HS-27A (cell line): ENCODE measurements at regions not wholly inside any gene's neighbourhood (a gene's known extent, or its start where the extent isn't known, plus 50 kb on each side); places are given as distances from the start of the nearest gene placed in this dataset.
"Not testable (repeated sequence)": the region's sequence is repeated elsewhere in the genome, so short reads cannot be mapped to it uniquely, and the experiment has no call there.

Experiments
- DNase-seq: peaks from one replicate; pipeline ENCODE4 v3.0.0-alpha.2; 2012; ENCODE audit warnings: low read depth, missing footprints

DNA sequence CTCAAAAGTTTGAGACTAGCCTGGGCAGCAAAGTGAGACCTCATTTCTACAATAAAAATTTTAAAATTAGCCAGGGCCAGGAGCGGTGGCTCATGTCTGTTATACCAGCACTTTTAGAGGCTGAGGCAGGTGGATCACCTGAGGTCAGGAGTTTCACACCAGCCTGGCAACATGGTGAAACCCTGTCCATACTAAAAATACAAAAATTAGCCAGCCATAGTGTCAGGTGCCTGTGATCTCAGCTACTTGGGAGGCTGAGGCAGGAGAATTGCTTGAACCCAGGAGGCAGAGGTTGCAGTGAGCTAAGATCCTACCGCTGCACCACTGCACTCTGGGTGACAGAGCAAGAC is 85.1 kb upstream of the MAP4 start:
- DNase-seq, result not testable (repeated sequence)

DNA sequence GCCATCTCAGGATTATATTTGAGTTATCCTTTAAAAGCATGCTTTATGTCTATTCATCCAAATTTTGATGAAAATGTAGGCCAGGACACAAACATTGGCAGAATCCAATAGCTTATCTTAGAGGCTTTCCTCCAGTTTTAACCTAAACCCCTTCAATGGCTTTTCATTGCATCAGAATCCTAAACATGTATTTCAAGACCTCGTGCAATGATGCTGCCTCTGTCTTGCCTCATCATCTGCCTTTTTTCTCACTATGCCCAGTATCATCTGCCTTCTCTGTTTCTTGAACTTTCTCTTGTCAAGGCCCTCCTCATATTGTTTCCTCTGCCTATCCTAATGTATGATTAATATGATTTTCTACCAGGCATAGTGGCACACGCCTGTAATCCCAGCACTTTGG is 76.1 kb upstream of the MAP4 start:
- DNase-seq, result no peak

DNA sequence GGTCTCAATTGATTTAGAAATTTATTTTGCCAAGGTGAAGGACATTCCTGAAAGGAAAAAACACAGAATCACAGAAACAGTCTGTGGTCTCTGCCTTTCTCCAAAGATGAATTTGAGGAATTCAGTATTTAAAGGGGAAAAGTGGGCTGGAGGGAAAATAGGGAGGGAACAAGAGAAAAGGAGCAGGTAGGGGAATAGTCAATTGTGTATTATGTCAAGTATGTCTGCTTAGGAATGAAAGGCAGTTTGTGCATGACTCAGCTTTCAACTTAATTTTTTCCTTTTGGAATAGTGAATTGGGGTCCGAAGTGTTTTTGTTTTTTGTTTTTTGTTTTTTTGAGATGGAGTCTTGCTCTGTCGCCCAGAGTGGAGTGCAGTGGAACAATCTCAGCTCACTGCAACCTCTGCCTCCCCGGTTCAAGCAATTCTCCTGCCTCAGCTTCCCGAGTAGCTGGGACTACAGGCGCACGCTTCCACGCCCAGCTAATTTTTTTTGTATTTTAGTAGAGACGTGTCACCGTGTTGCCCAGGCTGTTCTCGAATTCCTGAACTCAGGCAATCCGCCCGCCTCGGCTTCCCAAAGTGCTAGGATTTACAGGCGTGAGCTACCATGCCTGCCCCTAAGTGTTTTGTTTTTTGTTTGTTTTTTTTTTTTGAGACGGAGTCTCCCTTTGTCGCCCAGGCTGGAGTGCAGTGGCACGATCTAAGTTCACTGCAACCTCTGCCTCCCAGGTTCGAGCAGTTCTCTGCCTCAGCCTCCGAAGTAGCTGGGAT is 74.1 kb upstream of the MAP4 start:
- no peak for DNase-seq

DNA sequence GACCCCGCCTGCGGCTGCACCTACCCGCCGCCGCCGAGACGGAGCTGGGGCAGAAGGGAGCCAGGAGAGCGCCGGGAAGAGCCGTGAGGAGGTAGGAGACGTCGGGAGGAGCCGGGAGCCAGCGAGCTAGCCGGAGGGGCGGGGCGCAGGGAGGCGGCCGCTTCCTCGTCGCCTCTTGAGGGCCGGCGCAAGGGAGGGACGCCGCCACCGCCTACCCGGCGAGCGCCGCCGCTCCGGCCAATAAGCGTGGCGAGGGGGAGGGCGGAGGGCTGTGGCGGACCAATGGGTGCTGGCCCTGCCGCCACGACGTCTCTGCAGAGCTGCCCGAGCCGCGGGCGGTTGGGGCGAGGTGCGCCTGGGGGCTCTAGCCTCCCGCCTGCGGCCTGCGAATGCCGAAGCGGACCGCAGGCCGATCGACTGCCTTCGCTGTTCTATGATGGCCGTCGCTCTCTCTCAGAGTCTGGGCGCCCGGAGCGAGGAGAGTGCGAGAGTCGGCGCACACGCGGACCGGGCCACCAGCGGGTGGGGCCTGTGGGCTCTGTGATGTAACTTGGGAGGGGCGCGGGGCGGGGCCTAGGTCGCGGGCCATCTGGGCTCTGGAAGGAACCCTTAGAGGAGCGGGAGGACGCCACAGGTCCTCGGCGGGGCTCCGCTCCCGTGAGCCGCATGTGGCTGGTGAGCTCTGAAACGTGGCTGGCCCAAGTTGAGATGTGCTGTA is 72.7 kb upstream of the MAP4 start:
- DNase-seq, result peak; percentile 84

DNA sequence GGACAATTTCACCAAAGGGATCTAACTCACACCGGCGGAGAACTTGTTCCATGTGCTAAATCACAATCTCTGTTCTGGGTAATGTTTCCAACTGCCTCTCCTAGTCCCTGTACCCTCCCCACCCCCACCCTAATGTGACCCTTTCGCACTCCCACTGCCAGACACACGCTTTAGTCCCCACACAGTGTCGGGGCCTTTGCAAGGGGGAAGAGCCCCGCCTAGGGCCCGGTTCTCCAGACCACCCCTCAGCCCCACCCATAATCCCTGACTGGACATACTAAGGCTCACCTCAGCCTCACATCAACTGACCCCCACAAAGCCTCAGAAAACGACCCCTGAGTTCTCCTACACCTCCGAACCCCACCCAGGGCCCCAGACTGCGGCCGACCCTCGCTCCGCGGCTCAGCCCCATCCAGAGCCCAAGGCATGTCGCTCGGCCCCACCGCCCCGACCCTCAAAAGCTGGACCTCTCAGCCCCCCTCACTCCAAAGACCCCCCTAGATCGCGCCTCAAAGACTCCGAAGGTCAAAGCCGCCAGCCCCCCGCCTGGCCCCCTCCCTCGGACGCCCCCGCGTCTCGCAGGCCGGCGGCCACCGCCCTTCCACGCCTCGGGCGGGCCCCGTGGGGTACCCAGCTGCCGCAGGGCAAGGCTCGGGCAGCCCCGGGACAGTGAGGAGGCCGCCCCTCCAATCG is 72.0 kb upstream of the MAP4 start:
- peak; percentile 49 for DNase-seq

DNA sequence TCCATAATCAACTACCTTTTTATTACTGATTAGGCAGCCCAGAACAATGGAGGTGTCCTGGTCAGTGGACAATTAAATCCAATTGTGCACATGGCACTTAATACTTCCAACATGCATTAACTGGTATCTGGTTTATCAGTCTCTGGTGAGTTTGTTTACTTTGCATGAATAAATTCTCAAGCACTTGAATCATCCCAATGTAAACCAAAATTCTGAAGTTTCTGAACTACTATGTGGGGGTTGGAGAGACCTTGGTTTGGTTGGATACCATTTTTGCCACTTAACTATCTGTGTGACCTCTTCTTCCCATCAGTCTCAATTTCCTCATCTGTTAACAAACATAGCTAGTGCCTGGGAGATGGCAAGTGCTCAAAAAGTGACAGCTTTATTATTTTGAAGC is 70.5 kb upstream of the MAP4 start:
- peak; percentile 57 for DNase-seq

DNA sequence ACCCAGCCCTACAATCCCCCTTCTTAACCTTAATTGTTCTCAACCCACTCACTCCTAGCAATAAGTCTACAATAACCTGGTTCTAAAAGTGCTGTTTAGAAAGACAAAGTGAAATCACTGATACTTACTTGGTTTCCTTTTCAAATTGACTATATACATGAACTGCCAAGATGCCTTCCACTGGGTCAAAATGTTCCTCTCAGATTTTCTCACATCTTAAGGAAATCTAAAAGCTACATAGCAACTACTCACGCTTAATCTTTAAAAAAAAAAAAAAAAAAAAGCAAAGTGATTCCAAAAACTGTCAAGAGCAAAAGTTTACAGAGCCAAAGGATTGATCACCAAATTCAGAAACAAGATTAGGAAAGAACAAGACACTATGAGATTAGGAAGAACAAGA is 68.7 kb upstream of the MAP4 start:
- DNase-seq, result no peak

DNA sequence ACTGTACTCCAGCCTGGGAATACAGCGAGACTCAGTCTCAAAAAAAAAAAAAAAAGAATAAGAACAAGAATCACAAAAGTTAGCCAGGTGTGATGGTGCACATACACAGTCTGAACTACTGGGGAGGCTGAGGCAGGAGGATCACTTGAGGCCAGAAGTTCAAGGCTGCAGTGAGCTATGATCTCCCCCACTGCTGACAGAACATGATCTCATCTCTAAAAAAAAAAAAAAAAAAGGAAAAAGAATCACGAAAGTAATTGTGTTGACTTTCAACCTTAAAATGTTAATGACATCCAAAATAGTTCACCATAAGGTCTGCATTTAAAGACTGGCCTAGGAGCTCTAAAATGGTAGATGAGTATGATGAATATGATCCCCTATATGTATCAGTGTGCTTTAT is 68.0 kb upstream of the MAP4 start:
- DNase-seq, result no peak

DNA sequence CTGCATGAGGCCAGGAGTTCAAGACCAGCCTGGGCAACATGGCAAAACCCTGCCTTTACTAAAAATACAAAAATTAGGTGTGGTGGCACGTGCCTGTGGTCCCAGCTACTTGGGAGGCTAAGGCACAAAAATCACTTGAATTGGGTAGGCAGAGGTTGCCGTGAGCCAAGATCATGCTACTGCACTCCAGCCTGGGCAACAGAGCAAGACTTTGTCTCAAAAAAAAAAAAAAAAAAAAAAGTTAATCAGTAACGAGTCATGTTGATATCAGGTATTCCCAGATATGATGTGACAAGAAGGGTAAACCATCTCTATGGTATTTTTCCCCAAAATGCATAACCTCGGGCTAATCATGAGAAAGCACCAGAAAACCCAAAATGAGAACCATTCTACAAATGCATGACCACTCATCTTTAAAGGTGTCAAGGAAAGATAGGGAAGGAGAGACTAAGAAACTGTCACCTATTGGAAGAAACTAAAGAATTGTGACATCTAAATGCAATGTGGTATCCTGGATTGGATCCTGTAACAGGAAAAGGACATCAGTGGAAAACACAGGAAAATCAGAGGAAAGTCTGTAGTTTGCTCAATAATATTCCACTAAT is 66.5 kb upstream of the MAP4 start:
- DNase-seq, result no peak

DNA sequence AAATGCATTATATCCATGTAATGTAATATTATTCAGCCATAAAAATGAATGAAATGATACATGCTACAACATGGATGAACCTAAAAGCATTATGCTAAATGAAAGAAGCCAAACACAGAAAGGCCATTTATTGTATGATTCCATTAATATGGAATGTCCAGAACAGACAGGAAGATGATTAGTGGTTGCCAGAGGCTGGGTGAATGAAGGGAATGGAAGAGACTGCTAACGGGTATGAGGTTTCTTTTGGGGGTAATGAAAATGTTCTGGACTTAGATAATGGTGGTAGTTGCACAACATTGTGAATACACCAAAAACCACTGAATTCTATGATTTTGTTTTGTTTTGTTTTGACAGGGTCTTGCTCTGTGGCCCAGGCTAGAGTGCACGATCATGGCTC is 61.6 kb upstream of the MAP4 start:
- no peak for DNase-seq

DNA sequence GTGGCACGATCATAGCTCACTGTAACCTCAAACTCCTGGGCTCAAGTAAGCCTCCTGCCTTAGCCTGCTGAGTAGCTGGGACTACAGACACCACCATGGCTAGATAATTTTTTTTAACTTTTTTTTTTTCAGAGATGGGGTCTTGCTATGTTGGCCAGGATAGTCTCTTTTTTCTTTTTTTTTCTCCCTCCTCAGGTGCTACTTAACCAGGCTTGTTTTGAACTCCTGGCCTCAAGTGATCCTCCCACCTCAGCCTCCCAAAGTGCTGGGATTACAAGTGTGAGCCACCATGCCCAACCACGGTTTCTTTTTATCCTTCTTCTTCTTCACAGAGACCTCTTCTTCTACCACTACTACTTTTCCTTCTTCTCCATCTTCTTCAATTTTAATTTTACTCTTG is 53.8 kb upstream of the MAP4 start:
- no peak for DNase-seq

DNA sequence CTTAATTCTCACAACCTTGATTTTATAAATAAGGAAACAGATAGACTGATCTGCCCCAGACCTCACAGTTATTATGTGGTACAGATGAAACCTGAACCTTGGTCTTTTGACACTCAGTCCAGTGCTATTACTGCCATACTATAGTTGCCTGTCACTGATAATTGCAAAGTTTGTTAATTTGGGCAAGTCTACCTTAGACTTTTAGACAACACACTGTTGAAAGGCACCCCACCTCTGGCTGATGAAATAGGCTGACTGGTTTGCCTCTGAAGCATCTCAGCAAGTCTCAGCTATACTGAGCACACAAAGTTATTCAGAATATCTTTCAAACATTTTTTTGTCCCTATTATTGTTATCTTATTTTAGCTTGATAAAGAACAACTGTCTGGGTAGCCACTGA is 53.1 kb upstream of the MAP4 start:
- DNase-seq, result no peak

DNA sequence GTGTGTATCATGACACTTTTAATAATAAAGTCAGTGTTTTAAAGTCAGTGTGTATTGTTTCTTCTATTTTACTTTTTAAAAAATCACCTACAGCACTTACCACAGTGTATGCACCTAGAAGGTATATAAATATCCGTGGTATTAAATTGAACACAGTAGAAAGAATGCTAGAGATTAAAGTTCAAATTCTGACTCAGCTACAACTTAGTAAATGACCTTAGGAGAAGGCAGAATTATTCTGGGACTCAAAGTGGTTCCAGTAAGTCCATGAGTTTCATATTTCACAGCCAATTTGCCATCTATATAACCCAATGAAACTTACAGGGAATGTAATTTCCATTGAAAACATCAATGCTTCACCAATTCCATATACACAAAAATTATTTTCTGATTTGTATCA is 52.7 kb upstream of the MAP4 start:
- DNase-seq, result no peak

DNA sequence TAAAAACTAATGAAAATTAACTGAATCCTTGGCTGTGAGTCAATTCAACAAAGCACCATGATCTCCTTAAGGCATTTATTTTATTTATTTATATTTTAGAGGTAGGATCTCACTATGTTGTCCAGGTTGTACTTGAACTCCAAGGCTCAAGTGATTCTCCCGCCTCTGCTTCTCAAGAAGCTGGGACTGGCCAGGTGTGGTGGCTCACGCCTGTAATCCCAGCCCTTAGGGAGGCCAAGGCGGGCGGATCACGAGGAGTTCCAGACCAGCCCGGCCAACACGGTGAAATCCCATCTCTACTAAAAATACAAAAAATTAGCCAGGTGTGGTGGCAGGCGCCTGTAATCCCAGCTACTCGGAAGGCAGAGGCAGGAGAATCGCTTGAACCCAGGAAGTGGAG is 52.1 kb upstream of the MAP4 start:
- DNase-seq, result not testable (repeated sequence)

DNA sequence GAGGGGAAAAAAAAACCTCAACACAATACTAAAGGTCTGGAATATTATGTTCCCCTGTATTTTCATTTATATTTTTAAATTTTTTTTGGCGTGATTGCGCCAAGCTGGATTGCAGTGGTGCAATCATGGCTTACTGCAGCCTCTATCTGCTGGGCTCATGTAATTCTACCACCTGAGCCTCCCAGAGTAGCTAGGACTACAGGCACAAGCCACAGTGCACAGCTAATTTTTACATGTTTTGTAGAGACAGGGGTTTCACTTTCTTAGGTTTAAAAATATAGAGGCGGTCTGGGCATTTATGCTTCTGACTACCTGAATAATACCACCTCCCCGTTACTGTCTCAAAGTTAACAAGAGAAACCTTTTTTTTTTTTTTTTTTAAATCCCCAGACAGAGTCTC is 51.1 kb upstream of the MAP4 start:
- DNase-seq, result no peak
